ENCODE measurements at regions not wholly inside any gene's neighbourhood (a gene's known extent, or its start where the extent isn't known, plus 50 kb on each side); places are given as distances from the start of the nearest gene placed in this dataset.

GRCh38 chr2:66228128-66228547 lies 206.8 kb upstream of the MEIS1 start:
- no peaks in the 10 kb centered on the region for H3K36me3 ChIP-seq (ENCODE audit: control insufficient read depth, insufficient read depth, low read length)
- DNase-seq (ENCODE audit: low read depth, low spot score) (no peak), ATAC-seq (no peak)
- no peaks in the 10 kb centered on the region; the same call in 1 of the 2 replicates for H3K27me3 ChIP-seq (ENCODE audit: control insufficient read depth, insufficient read depth, low read length)
- H3K4me1 ChIP-seq (ENCODE audit: control insufficient read depth, insufficient read depth, low read length) = no peaks in the 10 kb centered on the region
- ChIA-PET POLR2A (no interaction called here), CTCF (no interaction called here)
- H3K27ac ChIP-seq (ENCODE audit: low read length) = no peak overlapping the region
- H3K9me3 ChIP-seq (ENCODE audit: control insufficient read depth, insufficient read depth, low read depth, low read length) = no peaks in the 10 kb centered on the region
- no peak overlapping the region for H3K4me3 ChIP-seq (ENCODE audit: low read depth in 2 of 2, low read length in 2 of 2)
- no peak for TF ChIP-seq POLR2AphosphoS5 (IDR thresholded peaks at IDR 0.05; ENCODE audit: low read depth, low read length)
- no peak for TF ChIP-seq SIN3A (IDR thresholded peaks at IDR 0.05; ENCODE audit: borderline replicate concordance, insufficient read depth, low read depth, low read length)
- no peak for TF ChIP-seq TCF7L2 (IDR thresholded peaks at IDR 0.05; ENCODE audit: low read depth, low read length)
- no peak for TF ChIP-seq REST (IDR thresholded peaks at IDR 0.05; ENCODE audit: insufficient read depth in 1 of 2, low read depth in 2 of 2, low read length in 1 of 2)
- no peak for TF ChIP-seq CTCF (IDR thresholded peaks at IDR 0.05)
- intact Hi-C loops (cut with micrococcal nuclease; ENCODE audit: unreplicated experiment) = no loop called here
- no TSS peak for BruUV-seq (replicated peaks)
- in situ Hi-C loops (cut with HindIII; ENCODE audit: low pct_unique_long_range_greater_than_20kb, low sequenced_read_pairs) = no loop called here

GRCh38 chr2:66217039-66217585 lies 217.8 kb upstream of the MEIS1 start:
- ChIA-PET POLR2A (no interaction called here), CTCF (no interaction called here)
- Histone ChIP-seq H3K27ac (ENCODE audit: low read length) (no peak overlapping the region), H3K4me1 (ENCODE audit: control insufficient read depth, insufficient read depth, low read length) (no peaks in the 10 kb centered on the region), H3K9me3 (ENCODE audit: control insufficient read depth, insufficient read depth, low read depth, low read length) (no peaks in the 10 kb centered on the region), H3K27me3 (ENCODE audit: control insufficient read depth, insufficient read depth, low read length) (no peaks in the 10 kb centered on the region; the same call in 1 of the 2 replicates), H3K36me3 (ENCODE audit: control insufficient read depth, insufficient read depth, low read length) (no peaks in the 10 kb centered on the region), H3K4me3 (ENCODE audit: low read depth in 2 of 2, low read length in 2 of 2) (no peak overlapping the region)
- BruUV-seq (replicated peaks) = no TSS peak
- DNase-seq (ENCODE audit: low read depth, low spot score) = no peak
- in situ Hi-C loops (cut with HindIII; ENCODE audit: low pct_unique_long_range_greater_than_20kb, low sequenced_read_pairs) (no loop called here), intact Hi-C loops (cut with micrococcal nuclease; ENCODE audit: unreplicated experiment) (no loop called here)
- ATAC-seq = no peak
- TF ChIP-seq POLR2AphosphoS5 (IDR thresholded peaks at IDR 0.05; ENCODE audit: low read depth, low read length) (no peak), TCF7L2 (IDR thresholded peaks at IDR 0.05; ENCODE audit: low read depth, low read length) (no peak), CTCF (IDR thresholded peaks at IDR 0.05) (no peak), SIN3A (IDR thresholded peaks at IDR 0.05; ENCODE audit: borderline replicate concordance, insufficient read depth, low read depth, low read length) (no peak), REST (IDR thresholded peaks at IDR 0.05; ENCODE audit: insufficient read depth in 1 of 2, low read depth in 2 of 2, low read length in 1 of 2) (no peak)

All from Panc1 (cell line).